Globus pallidus (tissue), 1 donor: ENCODE measurements at regions not wholly inside any gene's neighbourhood (a gene's known extent, or its start where the extent isn't known, plus 50 kb on each side); places are given as distances from the start of the nearest gene placed in this dataset.

Source experiments
- DNase-seq: peaks from one replicate; pipeline ENCODE4 v3.0.0-alpha.2; 2015; ENCODE audit warnings: low spot score

DNA sequence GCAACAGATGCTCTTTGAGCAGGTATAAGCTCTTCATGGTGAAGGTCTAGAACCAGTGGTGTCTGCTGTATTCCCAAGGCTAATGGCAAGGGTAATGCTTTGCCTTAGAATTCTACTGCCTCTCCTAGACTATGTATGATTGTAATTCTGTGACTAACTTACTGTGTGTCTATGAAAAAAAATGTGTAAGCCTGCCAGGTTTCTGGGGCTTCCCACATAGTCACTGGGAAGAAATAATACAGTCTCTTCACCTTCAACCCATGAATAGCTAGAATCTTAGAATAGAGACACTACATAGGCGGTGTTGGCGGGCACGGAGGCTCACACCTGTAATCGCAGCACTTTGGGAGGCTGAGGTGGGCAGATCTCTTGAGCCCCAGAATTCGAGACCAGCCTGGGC, 84.1 kb downstream of the C11orf91 start:
- no peak for DNase-seq

DNA sequence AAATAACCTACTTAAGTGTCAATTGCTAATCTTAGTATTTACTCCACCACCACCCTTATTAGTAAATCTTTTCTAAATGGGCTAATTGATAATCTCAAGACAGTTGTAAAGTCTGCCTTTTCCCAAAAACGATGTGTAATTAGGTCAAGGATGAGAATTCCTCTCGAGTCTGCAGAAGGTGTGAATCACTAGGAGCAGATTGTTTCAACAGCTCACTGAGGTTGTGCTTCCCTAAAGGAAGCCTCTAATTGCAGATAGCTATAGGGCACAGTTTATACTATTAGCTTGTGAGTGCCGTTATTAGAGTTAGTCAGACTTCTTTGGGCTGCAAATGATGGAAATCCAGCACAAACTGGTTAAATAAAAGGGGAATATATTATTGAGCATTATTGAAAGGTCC, 84.9 kb downstream of the C11orf91 start:
- no peak for DNase-seq

DNA sequence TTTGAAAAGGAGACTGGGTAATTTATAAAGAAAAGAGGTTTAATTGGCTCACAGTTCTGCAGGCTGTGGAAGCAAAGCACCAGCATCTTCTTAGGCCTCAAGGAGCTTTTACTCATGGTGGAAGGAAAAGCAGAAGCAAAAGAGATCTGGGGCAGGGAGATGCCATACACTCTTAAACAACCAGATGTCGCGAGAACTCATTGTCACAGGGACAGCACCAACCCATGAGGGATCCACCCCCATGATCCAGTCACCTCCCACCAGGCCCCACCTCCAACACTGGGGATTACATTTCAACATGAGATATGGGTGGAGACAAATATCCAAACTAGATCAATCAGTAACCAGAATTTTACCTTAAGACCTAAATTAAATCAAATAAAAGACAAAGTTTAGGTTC, 87.2 kb downstream of the C11orf91 start:
- no peak for DNase-seq

DNA sequence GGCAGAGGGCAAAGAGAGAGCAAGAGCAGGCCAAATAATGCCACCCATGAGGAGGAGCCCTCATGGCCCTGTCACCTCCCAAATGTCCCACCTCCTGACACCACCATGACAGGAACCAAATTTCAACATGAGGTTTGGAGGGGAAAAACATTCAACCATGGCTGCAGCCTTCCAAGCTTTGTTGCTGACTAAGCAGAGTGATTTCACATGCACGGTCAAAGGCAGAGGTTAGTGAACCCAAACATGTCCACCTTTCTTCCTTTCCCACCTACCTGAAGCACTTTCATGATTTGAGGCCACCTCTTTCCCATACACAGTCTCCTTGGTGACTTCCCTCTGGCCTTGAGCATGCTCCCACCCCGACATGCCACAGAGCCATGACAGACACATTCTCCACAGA, 89.7 kb downstream of the C11orf91 start:
- DNase-seq, result no peak

DNA sequence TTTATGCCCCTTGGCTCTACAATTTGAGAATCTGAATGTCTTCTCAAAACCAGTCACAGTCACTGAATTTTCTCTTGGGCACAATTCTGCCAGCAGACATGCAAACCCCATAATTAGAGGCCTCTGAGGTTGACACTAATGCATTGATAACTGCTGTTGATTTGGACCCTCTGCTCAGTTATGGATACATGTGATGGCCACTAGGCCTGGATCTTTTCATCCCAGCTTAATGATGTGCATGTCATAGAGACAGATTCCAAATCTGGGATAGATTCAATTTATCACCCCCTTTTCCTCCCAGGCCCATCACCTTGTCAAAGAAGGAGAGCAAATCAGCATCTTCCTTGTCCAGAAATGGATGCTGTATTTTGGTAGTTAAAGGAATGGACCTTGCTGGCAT, 92.2 kb downstream of the C11orf91 start:
- no peak for DNase-seq

DNA sequence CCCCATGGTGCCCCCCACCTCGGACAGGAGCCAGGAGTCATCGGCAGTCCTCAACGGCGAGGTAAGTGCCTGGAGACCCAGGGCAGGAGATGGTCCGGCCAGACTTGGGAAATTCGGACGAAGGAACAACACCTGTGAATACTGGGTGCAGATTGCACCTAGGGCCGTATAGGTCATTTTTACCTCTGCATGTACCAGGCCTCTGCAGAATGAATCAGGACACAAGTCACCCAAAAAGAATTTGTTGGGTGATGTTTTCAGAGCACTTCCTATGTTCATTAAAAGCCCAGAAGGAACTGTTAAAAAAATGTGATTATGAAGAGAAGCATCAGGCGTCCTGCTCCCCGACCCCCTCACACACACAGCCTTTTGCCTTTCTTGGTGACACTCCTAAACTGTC, 93.9 kb downstream of the C11orf91 start:
- no peak for DNase-seq

DNA sequence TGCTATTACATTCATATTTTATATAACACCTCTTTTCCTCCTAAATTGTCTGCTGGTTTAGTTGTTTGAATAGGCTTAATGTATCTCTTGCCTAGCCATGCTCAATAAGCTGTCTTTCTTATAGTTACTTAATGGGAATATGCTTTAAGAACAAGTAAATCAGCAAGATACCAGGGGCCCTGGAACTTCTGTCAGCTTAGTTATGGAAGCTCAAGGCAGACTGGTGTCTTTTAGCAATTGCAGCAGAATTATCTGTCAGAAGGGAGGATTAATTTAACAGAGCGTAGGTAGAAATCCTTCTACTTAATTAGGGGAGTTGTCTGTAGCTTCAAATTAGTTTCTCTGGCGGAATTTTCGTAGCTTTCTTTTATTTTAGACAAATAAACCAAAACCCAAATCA, 94.9 kb downstream of the C11orf91 start:
- DNase-seq, result no peak

DNA sequence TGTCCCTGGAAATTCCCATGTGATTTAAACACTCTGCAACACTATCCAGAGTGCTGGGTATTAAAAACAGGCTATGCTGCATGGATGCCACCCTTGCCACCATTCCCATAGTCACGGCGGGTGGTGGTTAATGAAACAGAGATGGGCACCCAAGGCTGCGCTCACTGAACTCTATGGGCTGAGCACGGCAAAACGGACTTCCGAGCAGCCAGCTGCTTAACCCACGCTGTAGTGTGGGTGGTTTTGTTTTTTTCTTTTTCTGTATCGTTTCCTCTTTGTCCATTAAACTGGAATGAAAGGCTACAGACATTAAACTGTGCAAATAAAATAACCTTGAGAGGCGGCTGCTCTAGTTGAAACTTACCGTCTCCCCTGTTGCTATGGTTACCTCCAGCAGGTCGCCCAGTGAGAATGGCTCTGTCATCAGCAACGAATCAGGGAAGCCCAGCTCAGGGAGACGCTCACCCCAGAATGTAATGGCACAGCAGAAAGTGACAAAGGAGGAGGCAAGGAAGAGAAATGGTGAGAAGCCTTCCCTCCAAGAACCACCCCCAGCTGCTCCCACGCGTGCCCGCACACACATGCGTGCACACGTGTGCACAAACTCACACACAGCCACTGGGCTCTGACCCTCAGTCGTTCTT, 102.1 kb downstream of the C11orf91 start:
- no peak for DNase-seq

DNA sequence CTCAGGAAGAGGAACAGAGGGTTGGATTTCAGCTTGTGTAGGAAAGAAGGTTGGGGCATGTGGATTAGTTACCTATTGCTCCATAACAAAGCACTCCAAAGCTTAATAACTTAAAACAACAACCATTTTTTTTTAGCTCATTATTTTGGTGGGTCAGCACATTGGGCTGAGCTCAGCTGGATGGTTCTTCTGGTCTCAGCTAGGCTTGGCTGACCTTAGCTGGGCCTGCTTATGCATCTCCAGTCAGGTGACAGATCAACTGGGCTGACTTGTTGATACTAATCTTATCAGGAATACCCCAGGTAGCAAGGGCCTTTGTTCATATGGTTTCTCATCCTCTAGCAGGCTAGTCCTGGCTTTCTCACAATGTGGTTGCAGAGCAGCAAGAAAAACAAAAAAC, 106.4 kb downstream of the C11orf91 start:
- DNase-seq, result no peak

DNA sequence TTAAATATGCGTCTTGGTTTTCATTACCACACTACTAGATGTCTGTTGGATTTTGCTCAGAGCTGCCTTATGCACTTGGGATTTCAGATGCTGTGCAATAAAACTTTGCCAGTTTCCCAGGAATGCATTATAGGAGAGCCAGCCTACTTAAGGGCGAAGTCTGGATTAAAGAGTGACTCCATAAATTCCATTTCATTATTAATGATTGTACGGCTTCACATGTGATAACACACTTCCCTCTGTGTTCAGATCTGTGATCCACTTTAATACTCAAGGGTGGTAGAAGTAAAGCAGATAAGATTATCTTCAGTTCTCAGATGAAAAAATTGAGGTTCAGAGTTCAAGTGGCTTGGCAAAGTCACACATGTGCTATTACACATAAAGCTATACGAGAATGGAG, 110.2 kb downstream of the C11orf91 start:
- no peak for DNase-seq

DNA sequence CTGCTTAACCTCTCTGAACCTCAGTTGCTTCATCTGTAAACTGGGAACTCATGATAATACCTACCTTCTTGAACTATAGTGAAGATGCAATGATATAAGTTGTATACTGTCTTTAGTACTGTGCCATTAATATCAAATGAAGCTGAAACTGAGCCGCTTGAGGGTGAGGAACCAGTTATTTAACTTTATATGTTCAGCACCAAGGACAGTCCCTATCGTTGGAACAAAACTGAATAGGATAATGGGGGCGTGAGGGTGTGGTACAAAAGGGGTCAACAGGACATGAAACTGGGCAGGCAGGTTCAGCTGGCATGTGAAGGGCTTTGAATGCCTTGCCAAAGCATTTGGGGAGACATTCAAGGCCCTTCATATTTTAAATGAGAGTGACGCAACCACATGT, 112.6 kb downstream of the C11orf91 start:
- DNase-seq, result no peak

DNA sequence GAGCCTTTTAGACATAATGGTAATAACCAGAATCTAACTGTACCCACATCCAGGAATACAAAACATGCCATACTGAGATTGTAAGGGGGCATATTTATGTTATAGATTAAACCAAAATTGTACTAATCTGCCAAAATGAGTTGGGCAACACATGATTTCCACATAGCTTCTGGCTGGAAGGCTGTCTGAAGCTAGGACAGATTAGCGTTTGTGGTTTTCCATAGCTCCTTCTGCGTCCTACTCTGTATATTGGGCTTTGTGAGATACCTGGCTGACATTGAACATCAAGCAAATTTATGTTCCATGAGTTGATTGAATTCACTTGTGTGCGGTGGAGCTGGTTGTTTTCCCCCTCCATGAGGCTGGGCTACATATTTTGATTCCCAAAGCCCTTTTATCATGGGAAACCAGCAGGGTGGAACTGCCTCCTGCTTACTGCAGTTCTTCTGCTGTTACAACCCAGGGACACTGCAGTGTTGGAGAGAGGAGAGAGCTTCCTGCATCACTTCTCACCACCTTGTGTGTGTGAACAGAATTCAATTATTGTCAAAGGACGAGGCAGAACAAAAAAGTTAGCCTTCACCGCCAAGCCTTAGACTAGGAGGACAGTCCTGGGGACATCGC, 114.9 kb downstream of the C11orf91 start:
- DNase-seq, result no peak

DNA sequence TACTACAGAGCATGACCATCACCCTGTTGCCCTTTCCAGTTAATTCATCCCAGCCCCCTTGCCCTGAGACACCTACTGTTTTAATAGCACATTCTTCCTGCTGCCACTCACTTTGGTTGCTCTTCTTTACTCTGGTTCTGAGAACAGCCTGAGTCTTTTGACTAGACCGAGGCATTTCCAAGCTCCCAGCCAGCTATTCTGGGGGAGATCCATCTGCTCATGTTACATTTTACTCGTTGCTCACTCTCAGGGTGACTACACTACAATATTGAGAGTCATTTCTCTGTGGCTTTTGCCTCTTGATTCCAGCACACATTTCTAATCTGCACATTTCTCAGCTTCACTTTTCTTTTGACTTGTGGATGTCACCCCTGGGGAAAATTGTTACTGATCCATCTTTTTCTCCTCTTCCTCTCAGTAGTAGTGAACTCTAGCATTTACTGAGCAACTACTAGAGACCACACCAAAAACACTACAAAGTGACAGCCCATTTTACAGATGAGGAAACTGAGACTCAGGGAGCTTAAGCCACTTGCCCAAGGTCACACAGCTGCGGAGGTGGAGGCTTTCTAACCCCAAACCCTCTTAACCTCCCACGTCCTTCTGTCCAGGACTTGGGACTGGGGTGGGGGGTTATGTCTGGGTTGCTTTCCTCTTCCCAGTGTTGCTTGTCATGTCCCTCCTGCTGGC, 117.8 kb downstream of the C11orf91 start:
- DNase-seq, result no peak

DNA sequence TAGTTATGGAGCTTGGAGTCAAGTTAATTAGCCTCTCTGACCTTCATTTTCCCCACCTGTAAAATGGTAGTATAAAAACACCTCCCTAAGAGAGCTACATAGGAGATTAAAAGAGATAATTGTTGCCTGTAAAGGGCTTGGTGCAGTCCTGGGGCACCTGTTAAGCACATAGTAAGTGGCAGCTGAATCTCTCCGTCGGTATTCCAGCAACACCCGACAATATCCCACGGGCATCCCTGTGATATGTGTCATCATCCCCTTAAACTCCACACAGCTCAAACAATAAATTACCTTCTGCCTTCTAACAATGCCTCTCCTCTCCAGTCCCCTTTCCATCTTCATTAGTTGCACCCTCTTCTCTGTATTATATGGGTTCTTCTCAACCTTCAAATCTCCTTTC, 121.5 kb downstream of the C11orf91 start:
- no peak for DNase-seq

DNA sequence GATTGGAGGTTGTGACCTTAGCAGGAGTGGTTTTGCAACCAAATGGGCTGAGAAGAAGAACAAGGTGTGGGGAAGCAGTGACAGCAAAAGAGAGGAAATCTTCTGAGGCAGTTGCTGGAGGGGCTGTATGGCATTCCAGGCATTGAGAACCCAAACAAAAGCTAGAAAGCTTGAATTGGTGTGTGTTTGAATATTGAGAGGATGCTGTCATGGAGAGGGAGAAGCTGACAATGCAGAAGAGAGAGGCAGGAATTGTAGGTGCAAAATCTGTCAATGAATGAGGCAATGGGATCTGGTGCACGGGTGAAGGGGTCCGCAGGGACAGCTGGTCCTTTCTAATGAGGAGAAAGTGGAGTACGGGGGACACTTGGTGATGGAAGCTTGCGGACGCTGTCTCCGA, 123.4 kb downstream of the C11orf91 start:
- DNase-seq, result no peak

DNA sequence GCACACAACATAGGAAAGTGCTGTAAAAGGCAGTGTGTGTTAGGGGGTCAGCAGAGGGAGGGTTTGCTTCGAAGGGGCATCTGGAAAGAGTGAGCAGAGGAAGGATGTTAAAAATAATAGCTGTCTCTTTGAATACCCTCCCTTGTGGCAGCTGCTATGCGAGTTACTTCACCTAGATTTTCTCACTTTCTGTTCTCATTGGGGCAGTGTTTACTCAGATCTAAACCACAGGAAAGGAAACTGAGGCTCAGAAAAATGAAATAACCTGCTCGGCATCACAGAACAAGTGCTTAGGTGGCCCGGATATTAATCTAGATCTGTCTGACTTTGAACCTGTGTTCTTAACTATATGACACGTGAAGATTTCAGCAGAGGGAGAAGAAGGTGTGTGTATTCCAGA, 125.3 kb downstream of the C11orf91 start:
- no peak for DNase-seq

DNA sequence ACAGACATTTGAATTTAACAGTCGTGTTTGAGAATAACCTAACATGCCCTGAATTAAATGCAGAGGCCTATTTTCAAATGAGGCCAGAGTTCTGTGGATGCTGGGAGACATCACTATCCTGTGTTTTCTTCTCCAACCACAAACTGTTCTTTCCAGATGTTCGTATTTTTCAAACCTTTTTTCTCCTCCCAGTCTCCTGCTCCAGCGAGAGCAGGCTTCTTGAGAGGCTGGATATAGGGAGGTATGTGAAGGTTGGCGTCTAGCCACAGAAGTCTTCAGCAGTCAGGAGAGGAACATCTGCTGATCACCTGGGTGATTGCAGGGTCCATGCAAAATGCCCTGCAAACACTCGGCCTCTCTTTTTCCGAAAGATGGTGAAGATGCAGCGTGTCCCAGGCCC, 126.3 kb downstream of the C11orf91 start:
- DNase-seq, result no peak

DNA sequence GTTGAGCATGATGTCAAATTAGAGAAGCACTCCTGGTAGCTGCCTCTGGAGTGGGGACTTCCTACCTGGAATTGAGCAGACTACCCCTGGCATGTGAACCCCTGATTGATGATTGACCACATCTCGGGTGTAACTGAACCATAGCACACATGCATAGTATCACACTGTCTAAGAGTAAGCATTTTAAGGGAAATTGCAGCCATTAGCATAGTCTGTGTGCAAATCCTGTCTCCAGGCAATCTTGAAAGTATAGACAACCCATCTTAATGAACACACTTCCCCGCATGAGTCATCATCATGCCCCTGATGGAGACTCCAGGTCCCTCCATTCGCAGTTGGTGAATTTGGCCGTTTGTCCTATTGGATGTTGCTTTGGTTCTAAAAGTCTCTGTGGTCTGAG, 131.3 kb downstream of the C11orf91 start:
- DNase-seq, result no peak

DNA sequence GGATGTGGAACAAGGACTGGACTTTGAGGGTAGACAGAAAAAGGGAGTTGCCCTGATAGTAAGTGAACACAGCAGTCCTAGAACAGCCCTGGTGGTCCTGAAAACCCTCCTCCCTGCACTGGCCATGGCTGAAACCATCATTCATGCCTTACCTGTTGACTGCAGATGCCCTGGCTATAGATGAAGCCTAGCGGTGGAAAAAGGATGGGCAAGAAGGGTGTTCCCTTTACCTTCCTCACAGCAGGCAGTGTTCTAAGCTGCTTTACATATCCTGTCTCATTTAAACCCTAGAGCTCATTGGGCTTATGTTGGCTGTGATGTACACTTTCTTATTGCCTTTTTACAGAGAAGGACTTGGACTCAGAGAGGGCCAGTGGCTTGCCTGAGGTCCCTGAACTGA, 133.6 kb downstream of the C11orf91 start:
- no peak for DNase-seq

DNA sequence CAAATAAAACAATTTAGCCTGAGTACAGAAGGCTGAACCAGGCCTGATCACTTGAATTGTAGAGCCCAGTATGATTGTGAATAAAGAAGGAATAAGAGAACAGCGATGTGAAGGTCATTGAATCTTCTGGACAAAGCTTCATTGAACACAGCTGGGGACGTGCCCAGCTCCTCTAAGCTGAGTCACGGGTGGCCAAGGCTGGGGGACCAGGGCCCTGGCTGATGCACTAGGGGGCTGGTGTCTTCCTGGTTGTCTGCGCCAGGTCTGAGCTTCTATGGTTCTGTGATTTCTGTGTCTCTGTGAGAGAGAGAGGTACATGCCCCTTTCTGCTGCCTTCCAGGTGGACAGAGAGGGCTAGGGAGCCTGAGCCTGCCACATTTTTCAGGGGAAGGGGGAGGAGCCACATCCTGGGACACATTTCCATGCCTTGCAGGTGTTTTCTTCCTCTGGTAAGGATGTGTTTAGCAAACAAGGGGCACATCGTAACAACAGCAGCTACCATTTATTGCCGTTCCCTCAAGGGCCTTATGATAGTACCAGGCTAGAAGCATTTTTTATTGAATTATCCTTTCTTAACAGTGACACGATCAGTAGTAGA, 135.7 kb downstream of the C11orf91 start:
- DNase-seq, result peak; percentile 84

DNA sequence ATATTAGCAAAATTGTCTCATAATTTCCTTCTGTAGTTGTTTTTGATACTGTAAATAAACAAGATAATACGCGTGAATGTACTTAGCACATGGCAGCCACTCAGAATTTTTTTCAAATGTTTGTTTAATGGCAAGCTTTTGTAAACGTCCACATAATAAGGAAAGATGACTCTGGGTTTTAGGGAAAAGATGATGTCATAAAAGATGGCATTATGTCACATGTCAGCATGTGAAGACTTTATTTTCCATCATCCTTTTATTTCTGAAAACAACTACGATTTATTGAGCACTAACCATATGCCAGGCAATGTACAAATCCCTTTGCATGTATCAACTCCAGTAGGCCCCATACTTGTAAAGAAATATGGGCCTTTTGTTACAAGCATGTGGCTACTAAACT, 139.9 kb downstream of the C11orf91 start:
- DNase-seq, result no peak

DNA sequence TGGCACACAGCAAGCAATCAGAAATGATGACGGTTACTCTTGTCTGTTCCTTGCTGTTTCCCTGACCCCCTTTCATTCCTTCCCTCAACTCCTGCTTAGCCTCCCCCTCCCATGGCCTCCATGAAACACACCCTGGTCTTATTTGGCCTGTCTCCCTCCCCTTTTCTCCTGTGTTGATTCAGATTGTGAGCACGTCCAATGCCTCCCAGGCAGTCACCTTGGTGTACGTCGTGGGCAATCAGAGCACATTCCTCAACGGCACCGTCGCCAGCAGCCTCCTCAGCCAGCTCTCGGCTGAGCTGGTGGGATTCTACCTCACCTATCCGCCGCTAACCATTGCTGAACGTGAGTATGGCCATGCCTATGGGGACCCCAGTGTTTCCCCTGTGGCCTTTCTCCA, 141.1 kb downstream of the C11orf91 start:
- DNase-seq, result no peak

DNA sequence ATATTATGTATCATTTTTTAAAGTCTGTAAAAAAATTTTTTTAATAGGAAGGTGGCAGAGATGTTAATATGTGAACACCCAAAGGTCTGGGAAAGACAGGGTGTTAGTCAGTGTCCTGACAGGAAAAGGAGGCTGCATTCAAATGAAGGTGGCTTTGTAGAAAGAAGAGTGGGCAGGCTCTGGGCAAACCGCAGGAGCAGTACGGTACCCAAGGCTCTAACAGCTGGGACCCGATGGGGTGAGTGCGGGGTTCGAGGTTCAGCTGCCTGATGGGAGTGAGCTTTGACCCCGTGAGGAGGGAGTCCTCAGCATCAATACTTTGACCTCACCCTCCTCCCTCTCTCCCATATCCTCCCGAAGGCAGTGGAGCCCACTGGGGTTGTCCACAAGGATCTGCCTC, 142.5 kb downstream of the C11orf91 start:
- no peak for DNase-seq
